Panc1 (cell line): ENCODE measurements at regions not wholly inside any gene's neighbourhood (a gene's known extent, or its start where the extent isn't known, plus 50 kb on each side); places are given as distances from the start of the nearest gene placed in this dataset.

Source experiments
- ATAC-seq: fragments of 200-7000 bp; cut with Tn5 transposase; 2 replicates; pipeline ENCODE4 v1.9.1; 2020; ENCODE audit warnings: mild to moderate bottlenecking, moderate library complexity
- BruUV-seq: library from RNA; stranded (reverse); fragments of 400-500 nt; replicated peaks from 2 replicates; lab custom pipeline; 2021; lab: Mats Ljungman, UMichigan
- CTCF ChIA-PET: fragments of 300-600 bp; sonication (Branson Sonifier 250); formaldehyde crosslinking; loops from one replicate; lab custom pipeline; 2022; ENCODE audit warnings: antibody characterized with exemption; lab: Charles Lee
- POLR2A ChIA-PET: fragments of 300-600 bp; sonication (Branson Sonifier 250); formaldehyde crosslinking; loops from one replicate; lab custom pipeline; 2022; ENCODE audit warnings: antibody characterized with exemption; lab: Charles Lee
- DNase-seq: peaks from one replicate; pipeline ENCODE4 v3.0.0-alpha.2; 2010; ENCODE audit warnings: low read depth, low spot score
- H3K27ac ChIP-seq: 2 replicates; pipeline ENCODE4 v1.5.1; 2011; ENCODE audit warnings: mild to moderate bottlenecking, low read length, inconsistent platforms
- H3K27me3 ChIP-seq: fragments of 200-500 bp; sonication (Bioruptor generic); 2 replicates; pipeline ENCODE4 v1.6.0; 2014; ENCODE audit warnings: low read length, inconsistent platforms; ENCODE audit not compliant: control insufficient read depth, insufficient read depth
- H3K36me3 ChIP-seq: fragments of 200-500 bp; sonication (Bioruptor generic); 2 replicates; pipeline ENCODE4 v1.5.1; 2014; ENCODE audit warnings: inconsistent platforms, mild to moderate bottlenecking, low read length, moderate library complexity; ENCODE audit not compliant: control insufficient read depth, insufficient read depth
- H3K4me1 ChIP-seq: 2 replicates; pipeline ENCODE4 v1.5.1; 2011; ENCODE audit warnings: inconsistent platforms, mild to moderate bottlenecking, low read length, moderate library complexity; ENCODE audit not compliant: control insufficient read depth, insufficient read depth
- H3K4me3 ChIP-seq, 2 experiments: 2 replicates each; pipeline ENCODE4 v1.5.1; 2011 to 2012; ENCODE audit warnings: low read depth in 2 of 2, low read length in 2 of 2, mild to moderate bottlenecking in 2 of 2, inconsistent platforms in 1 of 2, moderate library complexity in 1 of 2
- H3K9me3 ChIP-seq: fragments of 200-500 bp; sonication (Bioruptor generic); 2 replicates; pipeline ENCODE4 v1.5.1; 2014; ENCODE audit warnings: low read depth, mild to moderate bottlenecking, inconsistent platforms, low read length, moderate library complexity; ENCODE audit not compliant: control insufficient read depth, insufficient read depth
- POLR2AphosphoS5 ChIP-seq: IDR thresholded peaks from 2 replicates; pipeline ENCODE4 v1.6.1; 2012; ENCODE audit warnings: mild to moderate bottlenecking, low read depth, low read length, moderate library complexity
- SIN3A ChIP-seq: IDR thresholded peaks from 2 replicates; pipeline ENCODE4 v1.6.1; 2012; ENCODE audit warnings: low read depth, mild to moderate bottlenecking, low read length, moderate library complexity, borderline replicate concordance; ENCODE audit not compliant: insufficient read depth
- TCF7L2 ChIP-seq: IDR thresholded peaks from 2 replicates; pipeline ENCODE4 v1.6.1; 2011; ENCODE audit warnings: mild to moderate bottlenecking, low read depth, low read length, inconsistent platforms
- in situ Hi-C: cut with HindIII; loops from 2 replicates; pipeline ENCODE4 v1.10.0; 2016; ENCODE audit warnings: low sequenced_read_pairs, low pct_unique_long_range_greater_than_20kb
- intact Hi-C: fragments of 100-400 bp; cut with micrococcal nuclease; formaldehyde crosslinking; loops from one replicate; pipeline ENCODE4 v1.10.0; 2022; ENCODE audit not compliant: unreplicated experiment
- TF ChIP-seq, protein P1 (sequence below), 2 experiments: IDR thresholded peaks; 2 replicates each; pipeline ENCODE4 v1.6.1; 2011 to 2012; ENCODE audit warnings: low read depth in 2 of 2, control low read depth in 1 of 2, low read length in 1 of 2, mild to moderate bottlenecking in 1 of 2, moderate library complexity in 1 of 2; ENCODE audit not compliant: insufficient read depth in 1 of 2
- TF ChIP-seq, protein P2 (sequence below): fragments of 450-650 bp; IDR thresholded peaks from 2 replicates; pipeline ENCODE4 v1.5.1; 2017; ENCODE audit warnings: mild to moderate bottlenecking

DNA sequence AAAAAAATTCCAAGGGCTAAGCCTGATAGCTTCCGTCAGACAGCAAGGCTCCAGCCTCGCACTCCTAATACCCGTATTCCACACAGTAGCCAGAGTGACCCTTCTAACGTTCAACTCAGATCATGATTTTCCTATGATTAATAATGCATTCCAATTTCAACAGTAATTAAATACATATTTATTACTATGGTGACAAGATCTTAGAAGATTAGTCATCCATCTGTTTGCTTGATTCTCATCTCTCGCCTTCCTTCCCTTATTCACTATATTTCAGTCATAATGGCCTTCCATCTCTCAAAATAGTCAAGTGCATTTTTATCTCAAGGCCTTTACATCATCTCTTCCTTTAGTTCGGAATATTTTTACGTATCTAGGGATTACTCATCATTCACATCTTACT is 621.2 kb upstream of the SPRY2 start:
- ChIA-PET POLR2A (no interaction called here), CTCF (no interaction called here)
- Histone ChIP-seq H3K9me3 (no peaks in the 10 kb centered on the region), H3K27ac (no peak overlapping the region), H3K4me1 (no peaks in the 10 kb centered on the region), H3K4me3 (no peak overlapping the region), H3K27me3 (no peaks in the 10 kb centered on the region), H3K36me3 (no peaks in the 10 kb centered on the region)
- DNase-seq (no peak), ATAC-seq (no peak)
- intact Hi-C loops, result no loop called here
- in situ Hi-C loops, result no loop called here
- no TSS peak for BruUV-seq
- TF ChIP-seq SIN3A, result no peak
- TF ChIP-seq, protein P1, sequence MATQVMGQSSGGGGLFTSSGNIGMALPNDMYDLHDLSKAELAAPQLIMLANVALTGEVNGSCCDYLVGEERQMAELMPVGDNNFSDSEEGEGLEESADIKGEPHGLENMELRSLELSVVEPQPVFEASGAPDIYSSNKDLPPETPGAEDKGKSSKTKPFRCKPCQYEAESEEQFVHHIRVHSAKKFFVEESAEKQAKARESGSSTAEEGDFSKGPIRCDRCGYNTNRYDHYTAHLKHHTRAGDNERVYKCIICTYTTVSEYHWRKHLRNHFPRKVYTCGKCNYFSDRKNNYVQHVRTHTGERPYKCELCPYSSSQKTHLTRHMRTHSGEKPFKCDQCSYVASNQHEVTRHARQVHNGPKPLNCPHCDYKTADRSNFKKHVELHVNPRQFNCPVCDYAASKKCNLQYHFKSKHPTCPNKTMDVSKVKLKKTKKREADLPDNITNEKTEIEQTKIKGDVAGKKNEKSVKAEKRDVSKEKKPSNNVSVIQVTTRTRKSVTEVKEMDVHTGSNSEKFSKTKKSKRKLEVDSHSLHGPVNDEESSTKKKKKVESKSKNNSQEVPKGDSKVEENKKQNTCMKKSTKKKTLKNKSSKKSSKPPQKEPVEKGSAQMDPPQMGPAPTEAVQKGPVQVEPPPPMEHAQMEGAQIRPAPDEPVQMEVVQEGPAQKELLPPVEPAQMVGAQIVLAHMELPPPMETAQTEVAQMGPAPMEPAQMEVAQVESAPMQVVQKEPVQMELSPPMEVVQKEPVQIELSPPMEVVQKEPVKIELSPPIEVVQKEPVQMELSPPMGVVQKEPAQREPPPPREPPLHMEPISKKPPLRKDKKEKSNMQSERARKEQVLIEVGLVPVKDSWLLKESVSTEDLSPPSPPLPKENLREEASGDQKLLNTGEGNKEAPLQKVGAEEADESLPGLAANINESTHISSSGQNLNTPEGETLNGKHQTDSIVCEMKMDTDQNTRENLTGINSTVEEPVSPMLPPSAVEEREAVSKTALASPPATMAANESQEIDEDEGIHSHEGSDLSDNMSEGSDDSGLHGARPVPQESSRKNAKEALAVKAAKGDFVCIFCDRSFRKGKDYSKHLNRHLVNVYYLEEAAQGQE (IDR thresholded peaks at IDR 0.05; ENCODE audit: insufficient read depth in 1 of 2, low read depth in 2 of 2, low read length in 1 of 2), result no peak
- TF ChIP-seq, protein P2, sequence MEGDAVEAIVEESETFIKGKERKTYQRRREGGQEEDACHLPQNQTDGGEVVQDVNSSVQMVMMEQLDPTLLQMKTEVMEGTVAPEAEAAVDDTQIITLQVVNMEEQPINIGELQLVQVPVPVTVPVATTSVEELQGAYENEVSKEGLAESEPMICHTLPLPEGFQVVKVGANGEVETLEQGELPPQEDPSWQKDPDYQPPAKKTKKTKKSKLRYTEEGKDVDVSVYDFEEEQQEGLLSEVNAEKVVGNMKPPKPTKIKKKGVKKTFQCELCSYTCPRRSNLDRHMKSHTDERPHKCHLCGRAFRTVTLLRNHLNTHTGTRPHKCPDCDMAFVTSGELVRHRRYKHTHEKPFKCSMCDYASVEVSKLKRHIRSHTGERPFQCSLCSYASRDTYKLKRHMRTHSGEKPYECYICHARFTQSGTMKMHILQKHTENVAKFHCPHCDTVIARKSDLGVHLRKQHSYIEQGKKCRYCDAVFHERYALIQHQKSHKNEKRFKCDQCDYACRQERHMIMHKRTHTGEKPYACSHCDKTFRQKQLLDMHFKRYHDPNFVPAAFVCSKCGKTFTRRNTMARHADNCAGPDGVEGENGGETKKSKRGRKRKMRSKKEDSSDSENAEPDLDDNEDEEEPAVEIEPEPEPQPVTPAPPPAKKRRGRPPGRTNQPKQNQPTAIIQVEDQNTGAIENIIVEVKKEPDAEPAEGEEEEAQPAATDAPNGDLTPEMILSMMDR, result no peak
- TF ChIP-seq TCF7L2, result no peak
- TF ChIP-seq POLR2AphosphoS5, result no peak

DNA sequence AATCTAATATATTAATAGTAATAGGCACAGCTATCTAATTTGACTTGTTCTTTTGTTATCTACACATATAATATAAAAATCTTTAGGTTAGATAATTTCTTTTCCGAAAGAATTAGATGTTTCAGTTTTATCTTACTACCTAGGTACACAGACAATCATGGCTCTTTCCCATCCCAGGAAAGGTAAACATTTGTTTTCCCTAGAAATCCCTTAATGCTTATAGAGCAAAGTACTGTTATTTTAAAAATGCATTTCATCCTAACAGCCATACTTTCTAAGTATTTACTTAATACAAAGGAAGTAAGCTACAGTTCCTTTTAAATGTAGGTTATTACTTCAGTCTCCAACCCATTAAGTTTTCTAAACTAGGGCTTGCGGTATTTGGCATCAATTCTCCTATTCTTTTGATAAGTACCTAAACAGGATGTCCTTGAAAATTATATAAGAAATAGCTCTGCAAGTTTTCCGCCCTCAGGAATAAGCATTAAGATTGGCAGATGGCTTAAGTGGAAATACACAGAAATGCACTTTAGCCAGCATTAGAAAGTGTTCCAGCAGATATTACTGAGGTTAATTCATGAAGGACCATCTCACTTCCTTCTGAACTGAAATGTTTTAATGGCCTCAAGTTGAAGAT is 616.2 kb upstream of the SPRY2 start:
- ATAC-seq (no peak), DNase-seq (no peak)
- Histone ChIP-seq H3K27me3 (no peaks in the 10 kb centered on the region), H3K4me1 (no peaks in the 10 kb centered on the region), H3K4me3 (no peak overlapping the region), H3K9me3 (no peaks in the 10 kb centered on the region), H3K27ac (no peak overlapping the region), H3K36me3 (no peaks in the 10 kb centered on the region)
- in situ Hi-C loops, result no loop called here
- intact Hi-C loops, result no loop called here
- POLR2A ChIA-PET, result no interaction called here
- TF ChIP-seq POLR2AphosphoS5 (no peak), SIN3A (no peak), TCF7L2 (no peak)
- TF ChIP-seq, protein P2, result no peak
- TF ChIP-seq, protein P1 (IDR thresholded peaks at IDR 0.05; ENCODE audit: insufficient read depth in 1 of 2, low read depth in 2 of 2, low read length in 1 of 2), result no peak
- BruUV-seq, result no TSS peak
- CTCF ChIA-PET, result no interaction called here
